IMR-90 (cell line): ENCODE measurements at regions not wholly inside any gene's neighbourhood (a gene's known extent, or its start where the extent isn't known, plus 50 kb on each side); places are given as distances from the start of the nearest gene placed in this dataset.

Source experiments
- ATAC-seq: fragments of 200-7000 bp; cut with Tn5 transposase; 2 replicates; pipeline ENCODE4 v1.9.1; 2020; ENCODE audit warnings: low read depth, mild to moderate bottlenecking, moderate library complexity
- BruUV-seq: library from RNA; stranded (reverse); fragments of 400-500 nt; replicated peaks from 2 replicates; lab custom pipeline; 2021; lab: Mats Ljungman, UMichigan
- CTCF ChIA-PET: fragments of 300-600 bp; formaldehyde crosslinking; extraction: SDS; loops from one replicate; lab custom pipeline; 2021; ENCODE audit warnings: antibody characterized with exemption; lab: Yijun Ruan, JAX
- POLR2A ChIA-PET: fragments of 300-600 bp; sonication (Branson Sonifier 250); formaldehyde crosslinking; loops from one replicate; lab custom pipeline; 2022; ENCODE audit warnings: antibody characterized with exemption; ENCODE audit not compliant: unreplicated experiment; lab: Charles Lee
- DNase-seq: peaks from one replicate; pipeline ENCODE4 v3.0.0; 2013
- H2AFZ ChIP-seq: replicated peaks from 2 replicates; pipeline ENCODE3; 2013; ENCODE audit warnings: low read length, mild to moderate bottlenecking; ENCODE audit not compliant: poor library complexity
- H2AK5ac ChIP-seq: 2 replicates; pipeline ENCODE4 v1.6.1; 2013; ENCODE audit warnings: low read depth, low read length, inconsistent platforms
- H2AK9ac ChIP-seq: replicated peaks from 2 replicates; pipeline ENCODE3; 2013; ENCODE audit warnings: mild to moderate bottlenecking, low read depth, low read length, moderate library complexity; ENCODE audit not compliant: poor library complexity
- H2BK120ac ChIP-seq: 2 replicates; pipeline ENCODE4 v1.6.1; 2013; ENCODE audit warnings: low read depth, low read length, inconsistent platforms
- H2BK15ac ChIP-seq: 3 replicates; pipeline ENCODE4 v1.6.1; 2013; ENCODE audit warnings: low read depth, low read length, inconsistent platforms
- H2BK20ac ChIP-seq: 2 replicates; pipeline ENCODE4 v1.6.1; 2013; ENCODE audit warnings: low read depth, mild to moderate bottlenecking, inconsistent platforms, low read length, moderate library complexity
- H2BK5ac ChIP-seq: 2 replicates; pipeline ENCODE4 v1.6.1; 2013; ENCODE audit warnings: mild to moderate bottlenecking, low read depth, low read length, inconsistent platforms; ENCODE audit not compliant: poor library complexity, severe bottlenecking
- H3K14ac ChIP-seq: replicated peaks from 2 replicates; pipeline ENCODE4 v1.6.1; 2013; ENCODE audit warnings: low read depth, low read length, inconsistent platforms
- H3K18ac ChIP-seq: 2 replicates; pipeline ENCODE4 v1.6.1; 2013; ENCODE audit warnings: low read depth, low read length, control low read depth
- H3K23ac ChIP-seq: 2 replicates; pipeline ENCODE4 v1.6.1; 2013; ENCODE audit warnings: low read depth, low read length, inconsistent platforms
- H3K27ac ChIP-seq: 2 replicates; pipeline ENCODE4 v1.5.1; 2013; ENCODE audit warnings: mild to moderate bottlenecking, control low read depth, low read length; ENCODE audit not compliant: insufficient read depth
- H3K27me3 ChIP-seq: 2 replicates; pipeline ENCODE4 v1.6.1; 2013; ENCODE audit warnings: low read length; ENCODE audit not compliant: control insufficient read depth, insufficient read depth
- H3K36me3 ChIP-seq: 2 replicates; pipeline ENCODE4 v1.6.1; 2013; ENCODE audit warnings: low read length, mixed read lengths; ENCODE audit not compliant: control insufficient read depth, insufficient read depth
- H3K4ac ChIP-seq: 2 replicates; pipeline ENCODE4 v1.6.1; 2013; ENCODE audit warnings: low read depth, low read length, inconsistent platforms
- H3K4me1 ChIP-seq: 2 replicates; pipeline ENCODE4 v1.6.1; 2013; ENCODE audit warnings: low read length, mixed read lengths; ENCODE audit not compliant: control insufficient read depth, insufficient read depth
- H3K4me2 ChIP-seq: 2 replicates; pipeline ENCODE4 v1.6.1; 2013; ENCODE audit warnings: low read depth, mild to moderate bottlenecking, control low read depth, low read length, moderate library complexity
- H3K4me3 ChIP-seq: 2 replicates; pipeline ENCODE4 v1.5.1; 2013; ENCODE audit warnings: low read depth, mild to moderate bottlenecking, control low read depth, low read length, moderate library complexity; ENCODE audit not compliant: insufficient read depth
- H3K56ac ChIP-seq: 2 replicates; pipeline ENCODE4 v1.6.1; 2013; ENCODE audit warnings: low read length, inconsistent platforms; ENCODE audit not compliant: insufficient read depth; ENCODE audit errors: extremely low read depth
- H3K79me1 ChIP-seq, 2 experiments: 2 replicates each; pipeline ENCODE4 v1.6.1; 2013; ENCODE audit warnings: low read length in 2 of 2, inconsistent platforms in 1 of 2, low read depth in 1 of 2
- H3K9ac ChIP-seq: 2 replicates; pipeline ENCODE4 v1.6.1; 2013; ENCODE audit warnings: low read depth, low read length, control low read depth
- H3K9me1 ChIP-seq: 2 replicates; pipeline ENCODE4 v1.6.1; 2013; ENCODE audit warnings: low read length, inconsistent platforms; ENCODE audit not compliant: insufficient read depth
- H3K9me3 ChIP-seq: 2 replicates; pipeline ENCODE4 v1.6.1; 2013; ENCODE audit warnings: low read length; ENCODE audit not compliant: control insufficient read depth, insufficient read depth
- H4K20me1 ChIP-seq: 2 replicates; pipeline ENCODE4 v1.6.1; 2013; ENCODE audit warnings: low read length, inconsistent platforms; ENCODE audit not compliant: insufficient read depth
- H4K5ac ChIP-seq: 2 replicates; pipeline ENCODE4 v1.6.1; 2013; ENCODE audit warnings: mild to moderate bottlenecking, low read depth, low read length, control low read depth
- H4K8ac ChIP-seq, 2 experiments: 2 replicates each; pipeline ENCODE4 v1.6.1; 2013; ENCODE audit warnings: low read depth in 2 of 2, low read length in 2 of 2, control low read depth in 1 of 2, inconsistent platforms in 1 of 2
- H4K91ac ChIP-seq: 2 replicates; pipeline ENCODE4 v1.6.1; 2013; ENCODE audit warnings: low read depth, low read length, inconsistent platforms; ENCODE audit not compliant: insufficient read depth
- CEBPB ChIP-seq: IDR thresholded peaks from 2 replicates; pipeline ENCODE4 v1.6.1; 2012; ENCODE audit warnings: low read depth, low read length, improper control_type of control experiment
- CHD1 ChIP-seq: IDR thresholded peaks from 2 replicates; pipeline ENCODE4 v1.6.1; 2012; ENCODE audit warnings: low read depth, low read length, improper control_type of control experiment
- RCOR1 ChIP-seq: IDR thresholded peaks from 2 replicates; pipeline ENCODE4 v1.6.1; 2012; ENCODE audit warnings: mild to moderate bottlenecking, low read length, improper control_type of control experiment; ENCODE audit not compliant: insufficient replicate concordance
- WGBS, 2 experiments: methylation state at CpG; one replicate each; pipeline versions ENCODE4 v1.1.5 to v1.1.7; 2013; ENCODE audit warnings: missing lambda C conversion rate in 2 of 2; ENCODE audit not compliant: insufficient read length in 1 of 2; ENCODE audit errors: extremely low coverage in 2 of 2; 5-methylcytosine and 5-hydroxymethylcytosine counted together
- dilution Hi-C: fragments of 300-500 bp; cut with HindIII; formaldehyde crosslinking; loops from one replicate; pipeline ENCODE4 v1.14.3; 2018; ENCODE audit warnings: low sequenced_read_pairs; ENCODE audit not compliant: unreplicated experiment
- in situ Hi-C: fragments of 300-500 bp; cut with MboI; formaldehyde crosslinking; loops from 3 replicates; pipeline ENCODE4 v1.14.3; 2019; ENCODE audit warnings: low sequenced_read_pairs, inconsistent platforms, mixed read lengths
- intact Hi-C: fragments of 100-400 bp; cut with micrococcal nuclease; formaldehyde crosslinking; loops from 2 replicates; pipeline ENCODE4 v1.10.0; 2022

DNA sequence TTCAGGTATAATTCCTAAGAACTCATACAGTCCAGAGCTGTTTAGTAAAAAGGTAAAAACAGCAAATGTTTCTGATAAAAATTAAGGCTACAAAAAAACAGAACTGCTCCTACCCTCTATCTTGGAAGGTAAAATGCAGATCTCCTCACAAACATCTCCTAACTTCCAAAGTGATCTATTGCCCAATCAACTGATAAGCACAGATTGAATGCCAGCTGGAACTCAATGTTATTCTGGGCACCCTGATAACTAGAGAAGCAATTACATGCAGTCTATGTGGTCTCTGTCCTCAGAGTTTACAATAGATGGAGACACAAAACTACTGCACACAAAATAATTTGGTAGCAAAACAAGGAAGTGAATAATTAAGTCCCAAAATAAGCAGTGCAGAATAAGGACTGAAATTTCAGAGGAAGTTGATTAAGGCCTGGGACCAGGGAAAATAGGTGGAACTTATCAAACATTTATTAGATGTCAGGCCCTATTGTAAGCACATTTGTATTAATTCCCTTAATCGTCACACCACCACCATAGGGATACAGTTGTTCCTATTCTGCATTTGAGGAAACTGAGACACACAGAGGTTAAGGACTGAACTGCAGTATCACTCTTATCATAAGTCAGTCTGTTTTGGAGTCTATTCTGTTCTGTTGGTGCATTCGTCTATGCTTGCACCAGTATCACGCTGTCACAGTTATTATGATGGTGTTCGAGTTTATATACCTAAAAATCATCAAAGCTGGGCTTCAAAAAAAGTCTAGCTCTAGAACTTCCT lies 102.2 kb upstream of the TARS1 start:
- H4K8ac ChIP-seq = peak overlapping the region in 1 of 2 experiments; percentile 11; a peak in 1 of 4 replicates
- peak overlapping the region; percentile 81 for H2BK5ac ChIP-seq
- H4K91ac ChIP-seq = no peak overlapping the region; the same call in 1 of the 2 replicates
- no peaks in the 10 kb centered on the region for H3K9me3 ChIP-seq
- no peaks in the 10 kb centered on the region for H3K9me1 ChIP-seq
- no peak overlapping the region for H2AK5ac ChIP-seq
- no peak overlapping the region for H3K4me3 ChIP-seq
- BruUV-seq = no TSS peak
- H4K5ac ChIP-seq = peak overlapping the region; percentile 18; the same call in 1 of the 2 replicates
- dilution Hi-C loops (no loop called here), intact Hi-C loops (no loop called here), in situ Hi-C loops (no loop called here)
- H3K4me2 ChIP-seq = no peak overlapping the region
- POLR2A ChIA-PET = no interaction called here
- CTCF ChIA-PET = no interaction called here
- H3K27ac ChIP-seq = no peak overlapping the region
- H3K4ac ChIP-seq = no peak overlapping the region
- no peak overlapping the region; the same call in 1 of the 2 replicates for H2BK120ac ChIP-seq
- no peak overlapping the region for H3K9ac ChIP-seq
- H3K27me3 ChIP-seq = no peaks in the 10 kb centered on the region
- H2AFZ ChIP-seq = no peak overlapping the region
- no peak overlapping the region for H2AK9ac ChIP-seq
- no peak for ATAC-seq
- no peaks in the 10 kb centered on the region for H4K20me1 ChIP-seq
- TF ChIP-seq RCOR1 = no peak
- TF ChIP-seq CEBPB = peak; percentile 76
- TF ChIP-seq CHD1 = no peak
- H3K36me3 ChIP-seq = no peaks in the 10 kb centered on the region
- H3K4me1 ChIP-seq = peaks cover 7% of the 10 kb centered on the region
- peak overlapping the region; percentile 46 for H3K18ac ChIP-seq
- H2BK20ac ChIP-seq = no peak overlapping the region; the same call in 1 of the 2 replicates
- no peak overlapping the region for H3K56ac ChIP-seq
- 0 out of 3 replicates have a peak overlapping the region, but pooled peaks have one; percentile 32 for H2BK15ac ChIP-seq
- DNase-seq = no peak
- H3K14ac ChIP-seq = 0 out of 2 replicates have a peak overlapping the region, but pooled peaks have one; percentile 19
- H3K23ac ChIP-seq = no peak overlapping the region
- no CpG with 5 or more reads among the region's 4 CpGs for WGBS, 2 experiments
- no peaks in the 10 kb centered on the region for H3K79me1 ChIP-seq
